ENCODE measurements at regions not wholly inside any gene's neighbourhood (a gene's known extent, or its start where the extent isn't known, plus 50 kb on each side); places are given as distances from the start of the nearest gene placed in this dataset.

DNA sequence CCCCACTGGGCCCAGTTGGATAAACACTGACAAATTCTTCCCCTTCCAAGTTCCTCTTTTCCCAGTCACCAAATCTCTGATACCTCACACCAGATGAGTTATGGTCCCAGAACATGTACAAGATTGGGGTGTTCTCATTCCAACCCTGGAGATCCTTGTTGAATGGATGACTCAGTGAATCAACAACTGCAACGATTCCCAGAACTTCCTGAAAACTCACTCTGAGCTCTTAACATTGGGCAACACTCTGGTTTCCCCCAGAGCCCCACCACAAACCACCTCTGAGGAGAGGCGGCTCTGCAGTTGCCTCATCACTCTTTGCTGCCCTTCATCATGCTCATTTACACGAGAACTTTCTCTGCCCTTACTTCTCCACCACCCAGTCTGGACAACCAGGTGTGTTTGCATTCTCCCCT, 115.2 kb downstream of the MRPL14 start:
- no peak for DNase-seq (ENCODE audit: low read depth in 2 of 2)

- no peak for DNase-seq (ENCODE audit: low read depth in 2 of 2)
These were observed 115.8 kb downstream of the MRPL14 start for GRCh38 chr6:44011350-44011920.

DNA sequence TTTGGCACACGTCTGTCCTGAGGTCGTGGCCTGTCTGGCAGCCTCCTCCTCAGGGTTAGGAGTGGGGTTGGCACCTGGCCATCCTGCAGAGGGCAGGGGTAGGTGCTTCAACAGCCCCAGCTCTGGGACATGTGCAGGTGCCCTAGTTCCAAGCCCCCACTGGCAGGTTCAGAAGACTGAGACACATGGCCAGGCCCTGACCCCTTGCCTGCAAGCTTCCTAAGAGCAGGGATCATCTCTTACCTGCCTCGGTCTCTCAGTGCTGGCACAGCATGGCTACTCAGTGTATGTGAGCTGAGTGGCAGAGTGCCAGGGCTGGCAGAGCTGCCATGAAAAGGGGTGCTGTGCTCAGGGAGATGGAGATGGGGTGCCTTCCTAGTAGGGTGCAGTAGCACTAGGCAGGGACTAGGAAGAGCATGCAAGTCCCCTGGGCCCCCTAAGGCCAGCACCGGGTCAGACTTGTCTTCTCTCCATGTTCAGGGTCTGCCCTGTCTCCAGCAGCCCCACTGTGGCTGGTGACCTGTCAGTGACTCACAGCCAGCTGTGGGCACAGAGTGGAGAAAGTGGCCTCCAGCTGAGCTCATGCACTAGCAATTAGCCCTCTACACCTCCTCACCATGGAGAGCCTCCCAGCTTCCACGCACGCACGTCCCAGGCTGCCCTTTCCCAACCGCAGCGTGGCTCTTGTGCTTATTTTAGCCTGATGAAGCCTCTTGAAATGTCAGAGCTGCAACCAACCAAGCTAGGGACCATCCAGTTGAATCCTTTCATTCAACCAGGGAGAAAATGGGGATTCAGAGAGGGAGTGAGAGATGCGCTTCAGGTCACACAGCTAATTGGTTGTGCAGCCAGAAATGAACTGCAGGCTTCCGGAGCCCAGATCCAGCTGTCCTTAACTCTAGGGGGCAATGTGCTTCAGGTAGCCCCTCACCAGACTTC, 116.6 kb downstream of the MRPL14 start:
- DNase-seq (ENCODE audit: low read depth in 2 of 2), result peak in 1 of 2 donors; percentile 18

GRCh38 chr6:44009425-44010321, 117.6 kb downstream of the MRPL14 start:
- DNase-seq (ENCODE audit: low read depth in 2 of 2), result no peak

GRCh38 chr6:44008821-44009370, 118.4 kb downstream of the MRPL14 start:
- no peak for DNase-seq (ENCODE audit: low read depth in 2 of 2)

GRCh38 chr6:44007818-44008621, 119.2 kb downstream of the MRPL14 start:
- no peak for DNase-seq (ENCODE audit: low read depth in 2 of 2)

DNA sequence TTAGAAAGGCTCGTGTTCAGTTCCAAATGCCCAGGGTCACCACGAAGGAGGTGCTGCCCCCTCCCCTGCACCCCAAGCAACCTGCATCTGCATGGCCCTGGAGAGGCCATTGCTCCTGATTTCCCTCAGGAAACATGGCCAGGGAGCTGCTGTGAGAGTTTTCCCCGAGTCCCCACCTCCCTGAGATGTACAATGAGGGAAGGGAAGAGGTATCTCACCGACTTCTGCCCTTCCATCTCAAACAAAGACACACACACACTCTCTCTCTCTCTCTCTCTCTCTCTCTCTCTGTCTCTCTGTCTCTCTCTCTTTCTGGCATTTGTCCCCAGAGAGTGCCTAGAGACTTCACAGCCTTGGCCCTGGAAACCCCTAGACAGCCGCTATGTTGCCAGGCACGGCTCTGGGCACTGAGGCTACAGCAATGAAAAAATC, 120.4 kb downstream of the MRPL14 start:
- DNase-seq (ENCODE audit: low read depth in 2 of 2), result no peak

- DNase-seq (ENCODE audit: low read depth in 2 of 2), result no peak
These were observed 121.0 kb downstream of the MRPL14 start for GRCh38 chr6:44006123-44006871.

DNA sequence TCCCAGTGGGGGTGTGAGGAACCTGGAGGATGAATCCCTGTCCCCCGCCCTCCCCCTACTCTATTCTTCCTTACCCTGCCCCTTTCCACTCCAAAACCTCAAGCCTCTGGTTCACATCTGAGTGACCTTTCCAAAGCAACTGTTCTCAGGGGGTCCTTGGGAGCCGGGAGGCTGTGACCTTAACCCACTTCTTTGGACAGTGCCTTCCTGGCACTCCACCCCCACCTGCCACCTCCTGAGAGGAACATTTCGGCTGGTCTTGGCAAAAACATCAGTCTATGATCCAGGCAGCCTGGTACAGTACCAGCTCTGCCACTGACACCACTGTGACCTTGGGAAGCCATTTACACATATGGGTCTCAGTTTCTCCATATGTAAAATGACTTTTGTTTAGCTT, 121.7 kb downstream of the MRPL14 start:
- DNase-seq (ENCODE audit: low read depth in 2 of 2), result no peak

DNA sequence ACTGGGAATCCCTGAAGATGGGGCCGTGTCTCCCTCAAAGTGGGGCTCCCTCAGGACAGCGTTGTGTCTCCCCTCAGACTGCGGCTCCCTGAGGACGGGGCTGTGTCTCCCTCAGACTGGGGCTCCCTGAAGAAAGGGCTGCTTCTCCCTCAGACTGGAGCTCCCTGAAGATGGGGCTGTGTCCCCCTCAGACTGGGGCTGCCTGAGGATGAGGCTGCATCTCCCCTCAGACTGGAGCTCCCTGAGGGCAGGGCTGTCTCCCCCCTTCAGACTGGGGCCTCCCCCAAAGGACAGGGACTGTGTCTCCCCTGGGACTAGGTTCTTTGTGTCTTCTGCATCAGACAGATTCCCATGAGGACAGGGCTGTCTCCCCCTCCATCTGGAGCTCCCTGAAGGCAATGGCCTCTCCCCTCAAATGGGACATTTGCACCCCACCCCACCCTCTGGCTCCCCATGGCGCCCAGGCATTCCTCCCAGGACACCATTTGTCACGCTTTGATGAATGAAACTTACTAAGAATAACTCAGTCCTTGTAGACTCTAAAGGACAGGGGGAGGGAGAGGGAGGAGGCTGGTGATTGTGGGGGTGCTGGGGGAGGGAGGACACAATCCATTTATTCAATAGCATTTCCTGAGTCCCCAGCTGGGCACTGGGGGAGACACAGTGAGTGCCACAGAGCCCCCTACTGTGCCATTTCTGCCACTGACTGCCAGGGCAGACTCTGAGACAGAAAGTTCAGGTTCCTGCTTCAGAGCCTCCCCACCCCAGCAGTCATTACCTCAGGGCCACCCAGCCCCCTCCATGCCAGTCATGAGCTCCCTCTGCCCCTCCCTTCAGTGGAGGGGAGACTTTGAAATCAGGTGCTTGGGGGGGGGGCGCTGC, 122.4 kb downstream of the MRPL14 start:
- no peak for DNase-seq (ENCODE audit: low read depth in 2 of 2)

DNA sequence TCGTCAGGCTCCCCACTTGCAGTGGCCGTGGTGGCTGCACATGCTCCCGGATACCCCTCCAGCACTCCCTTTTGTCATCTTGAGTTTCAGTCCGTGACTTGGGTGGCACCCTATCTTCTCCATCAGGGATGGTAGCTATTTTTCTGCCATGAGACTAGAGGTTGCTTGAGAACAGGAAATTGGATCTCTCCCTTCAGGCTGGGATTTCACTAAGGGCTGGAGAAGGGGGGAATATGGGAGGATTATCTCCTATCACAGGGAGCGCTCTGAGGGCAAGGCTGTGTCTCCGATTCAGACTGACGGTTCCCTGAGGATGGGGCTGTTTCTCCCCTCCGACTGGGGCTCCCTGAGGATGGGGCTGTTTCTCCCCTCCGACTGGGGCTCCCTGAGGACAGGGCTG, 123.1 kb downstream of the MRPL14 start:
- no peak for DNase-seq (ENCODE audit: low read depth in 2 of 2)

DNA sequence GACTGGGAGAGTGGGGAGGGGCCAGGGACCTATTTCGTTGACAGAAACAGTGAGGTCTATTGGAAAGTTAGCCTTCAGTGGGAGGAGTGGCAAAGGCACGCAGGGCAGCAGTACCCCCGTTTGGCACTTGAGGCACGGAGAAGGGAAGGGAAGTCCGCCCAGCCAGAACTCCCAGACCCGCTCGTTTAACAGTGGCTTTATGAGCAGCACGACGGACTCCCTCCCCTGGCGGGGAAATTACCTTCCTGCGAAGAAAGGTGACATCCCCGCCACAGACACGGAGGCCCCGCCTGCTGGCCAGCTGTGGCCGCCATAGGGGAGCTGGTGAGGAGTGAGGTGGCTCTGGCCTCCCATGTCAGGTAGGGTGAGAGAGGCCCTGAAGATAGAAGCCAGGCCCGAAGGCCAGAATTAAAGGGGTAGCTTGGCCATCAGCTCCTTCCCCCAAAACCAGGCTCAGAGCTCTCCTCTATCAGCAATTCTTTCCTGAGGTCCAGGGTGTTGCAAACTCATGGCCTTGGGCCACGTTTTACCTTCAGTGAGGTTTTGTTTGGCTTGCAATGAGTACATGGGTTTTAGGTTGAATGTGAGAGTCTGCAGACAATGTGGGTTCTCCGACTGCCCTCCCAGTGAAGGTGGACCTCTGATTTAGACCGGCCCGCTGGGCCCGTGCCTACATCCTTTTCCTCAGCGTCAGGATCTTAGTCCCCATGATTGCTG, 123.7 kb downstream of the MRPL14 start:
- DNase-seq (ENCODE audit: low read depth in 2 of 2), result no peak

GRCh38 chr6:44002593-44003344, 124.5 kb downstream of the MRPL14 start:
- DNase-seq (ENCODE audit: low read depth in 2 of 2), result peak; percentile 51 to 57

DNA sequence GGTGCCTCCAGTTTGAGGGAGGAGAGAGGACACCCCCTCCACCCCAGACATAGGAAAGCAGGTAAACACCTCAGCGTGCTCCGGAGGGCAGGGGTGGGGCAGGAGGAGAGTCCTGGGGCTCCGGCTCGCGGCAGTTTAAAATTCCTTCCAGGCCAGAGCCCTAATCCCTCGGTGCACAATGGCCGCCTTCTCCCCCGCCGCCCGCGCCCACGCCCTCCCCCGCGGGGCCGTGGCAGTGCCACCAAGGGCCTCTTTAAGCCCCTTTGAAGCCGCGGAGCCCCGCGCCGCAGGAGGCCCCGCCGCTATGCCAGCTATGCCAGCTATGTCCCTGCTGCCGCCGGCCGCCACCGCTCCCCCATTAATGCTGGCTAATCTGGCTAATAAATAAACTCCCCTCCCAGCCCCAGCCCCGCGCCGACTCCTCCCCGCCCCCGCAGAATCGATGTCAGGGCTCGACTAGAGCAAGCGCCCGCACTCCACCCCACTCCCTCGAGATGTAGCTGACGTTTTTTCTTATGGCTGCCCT, 125.1 kb downstream of the MRPL14 start:
- DNase-seq (ENCODE audit: low read depth in 2 of 2), result no peak

GRCh38 chr6:44001318-44002066, 125.8 kb downstream of the MRPL14 start:
- DNase-seq (ENCODE audit: low read depth in 2 of 2), result peak in 1 of 2 donors; percentile 17

GRCh38 chr6:44000164-44000842, 126.9 kb downstream of the MRPL14 start:
- peak in 1 of 2 donors; percentile 46 for DNase-seq (ENCODE audit: low read depth in 2 of 2)
